AG09309 (cell line): ENCODE measurements at regions not wholly inside any gene's neighbourhood (a gene's known extent, or its start where the extent isn't known, plus 50 kb on each side); places are given as distances from the start of the nearest gene placed in this dataset.

Experiments used
- DNase-seq: peaks from one replicate; pipeline ENCODE4 v3.0.0-alpha.2; 2010; ENCODE audit warnings: low read depth
- H3K4me3 ChIP-seq: 2 replicates; pipeline ENCODE4 v1.5.1; 2011; ENCODE audit warnings: mild to moderate bottlenecking, low read depth, low read length, moderate library complexity; ENCODE audit not compliant: control insufficient read depth
- TF ChIP-seq, protein P1 (sequence below): IDR thresholded peaks from 2 replicates; pipeline ENCODE4 v1.5.1; 2011; ENCODE audit warnings: mild to moderate bottlenecking, low read depth, low read length, inconsistent platforms; ENCODE audit not compliant: insufficient read depth, control insufficient read depth; ENCODE audit errors: missing control alignments

DNA sequence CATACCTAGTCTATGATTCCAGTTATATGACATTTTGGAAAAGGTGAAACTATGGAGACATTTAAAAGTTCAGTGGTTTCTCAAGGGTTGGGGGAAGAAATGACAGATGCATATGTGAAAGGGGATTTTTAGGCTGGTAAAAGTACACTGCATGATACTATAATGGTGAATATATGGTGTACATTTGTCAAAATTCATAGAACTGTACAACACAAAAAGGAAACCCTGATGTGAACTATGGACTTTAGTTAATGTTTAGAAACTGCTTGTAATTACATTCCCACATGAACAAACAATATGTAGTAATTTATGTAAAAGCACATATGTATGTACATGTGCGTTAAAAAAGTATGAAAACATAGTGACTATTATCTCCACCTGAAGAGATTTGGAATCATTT lies 907.3 kb upstream of the CITED2 start:
- TF ChIP-seq, protein P1, sequence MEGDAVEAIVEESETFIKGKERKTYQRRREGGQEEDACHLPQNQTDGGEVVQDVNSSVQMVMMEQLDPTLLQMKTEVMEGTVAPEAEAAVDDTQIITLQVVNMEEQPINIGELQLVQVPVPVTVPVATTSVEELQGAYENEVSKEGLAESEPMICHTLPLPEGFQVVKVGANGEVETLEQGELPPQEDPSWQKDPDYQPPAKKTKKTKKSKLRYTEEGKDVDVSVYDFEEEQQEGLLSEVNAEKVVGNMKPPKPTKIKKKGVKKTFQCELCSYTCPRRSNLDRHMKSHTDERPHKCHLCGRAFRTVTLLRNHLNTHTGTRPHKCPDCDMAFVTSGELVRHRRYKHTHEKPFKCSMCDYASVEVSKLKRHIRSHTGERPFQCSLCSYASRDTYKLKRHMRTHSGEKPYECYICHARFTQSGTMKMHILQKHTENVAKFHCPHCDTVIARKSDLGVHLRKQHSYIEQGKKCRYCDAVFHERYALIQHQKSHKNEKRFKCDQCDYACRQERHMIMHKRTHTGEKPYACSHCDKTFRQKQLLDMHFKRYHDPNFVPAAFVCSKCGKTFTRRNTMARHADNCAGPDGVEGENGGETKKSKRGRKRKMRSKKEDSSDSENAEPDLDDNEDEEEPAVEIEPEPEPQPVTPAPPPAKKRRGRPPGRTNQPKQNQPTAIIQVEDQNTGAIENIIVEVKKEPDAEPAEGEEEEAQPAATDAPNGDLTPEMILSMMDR: no peak
- no peak for DNase-seq
- H3K4me3 ChIP-seq: no peak overlapping the region

DNA sequence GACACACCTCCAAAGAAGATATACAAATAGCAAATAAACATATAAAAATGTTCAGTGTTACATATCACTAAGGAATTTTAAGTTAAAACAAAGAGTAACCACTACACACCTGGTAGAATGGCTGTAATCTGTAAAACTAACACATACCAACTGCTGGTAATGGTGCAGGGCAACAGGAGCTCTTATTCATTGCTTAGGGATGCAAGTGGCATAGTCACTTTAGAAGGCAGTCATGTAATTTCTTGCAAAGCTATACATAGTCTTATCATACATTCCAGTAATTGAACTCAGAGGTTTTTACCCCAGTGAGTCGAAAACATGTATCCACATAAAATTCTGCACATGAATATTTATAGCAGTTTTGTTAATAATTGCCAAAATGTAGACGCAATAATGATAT lies 906.8 kb upstream of the CITED2 start:
- H3K4me3 ChIP-seq: no peak overlapping the region
- DNase-seq: no peak
- TF ChIP-seq, protein P1: no peak

DNA sequence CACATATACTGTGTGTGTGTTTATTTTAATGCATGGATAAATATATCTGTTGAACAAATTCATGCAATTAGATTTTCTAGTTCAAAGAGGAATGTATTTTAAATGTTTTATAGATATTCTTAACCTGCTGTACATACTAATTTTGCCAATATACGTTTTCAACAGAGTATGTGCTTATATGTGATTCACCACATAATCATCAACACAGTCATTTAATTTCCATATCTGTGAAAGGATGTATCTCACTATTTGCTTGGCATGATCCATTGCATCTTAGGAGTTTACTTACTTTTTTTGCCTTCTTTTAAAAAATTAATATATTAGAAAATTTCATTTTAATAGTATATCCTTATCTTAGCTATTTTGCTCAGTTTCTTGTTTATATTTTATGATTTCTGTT lies 902.3 kb upstream of the CITED2 start:
- TF ChIP-seq, protein P1: no peak
- H3K4me3 ChIP-seq: no peak overlapping the region
- DNase-seq: no peak

DNA sequence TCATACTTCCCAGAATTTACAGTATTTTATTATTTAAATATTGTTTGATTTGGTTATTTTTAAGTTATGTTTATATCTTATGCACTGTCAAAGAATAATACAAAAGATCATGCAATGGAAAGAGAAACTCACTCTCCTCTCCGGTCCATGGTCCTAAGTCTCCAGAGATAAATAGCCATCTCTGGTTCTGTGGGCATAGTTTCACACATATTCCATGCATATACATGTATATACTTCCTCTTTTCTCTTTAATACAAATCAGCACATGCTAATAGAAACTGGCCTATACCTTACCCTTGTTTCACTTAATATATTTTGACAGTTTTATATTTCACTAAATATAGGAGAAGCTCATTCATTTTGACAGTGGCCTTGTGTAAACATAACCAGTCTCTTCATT lies 901.7 kb upstream of the CITED2 start:
- DNase-seq: no peak
- no peak overlapping the region for H3K4me3 ChIP-seq
- TF ChIP-seq, protein P1: no peak

DNA sequence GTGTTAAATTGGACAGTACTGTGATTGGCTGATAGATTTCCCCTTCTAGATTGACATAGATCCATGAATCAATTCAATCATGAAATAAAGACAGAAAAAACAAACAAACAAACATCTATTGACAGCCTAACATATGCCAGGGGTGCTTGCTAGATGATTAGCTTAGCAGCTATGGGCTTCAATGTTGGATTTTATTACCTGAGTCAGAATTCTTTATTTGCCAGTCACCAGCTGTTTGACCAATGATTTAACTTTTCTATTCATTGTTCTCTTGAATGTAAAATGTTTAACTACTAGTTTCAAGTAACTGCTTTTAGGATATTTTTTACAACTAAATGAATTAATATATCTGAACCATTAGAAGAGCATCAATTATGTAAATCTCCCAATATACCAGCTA lies 901.3 kb upstream of the CITED2 start:
- TF ChIP-seq, protein P1: no peak
- H3K4me3 ChIP-seq: no peak overlapping the region
- DNase-seq: no peak

DNA sequence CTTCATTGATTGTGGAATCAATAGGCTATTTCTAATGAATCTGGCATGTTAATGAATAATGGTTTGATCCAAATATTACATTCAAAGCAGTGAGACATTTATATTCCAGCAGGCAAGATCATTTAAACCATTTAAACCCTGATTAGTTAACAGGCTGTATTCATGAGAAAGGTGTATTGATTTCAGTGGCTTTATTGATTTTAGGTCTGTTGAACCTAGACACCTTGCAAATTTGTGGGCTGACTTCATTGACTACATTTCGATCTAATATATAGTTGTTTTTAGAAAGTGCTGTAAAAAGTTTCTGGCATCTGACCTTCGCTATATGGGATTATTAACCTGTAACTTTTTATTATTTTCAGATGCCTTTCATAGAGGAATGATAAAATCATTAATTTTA lies 900.1 kb upstream of the CITED2 start:
- no peak overlapping the region for H3K4me3 ChIP-seq
- TF ChIP-seq, protein P1: no peak
- DNase-seq: no peak

DNA sequence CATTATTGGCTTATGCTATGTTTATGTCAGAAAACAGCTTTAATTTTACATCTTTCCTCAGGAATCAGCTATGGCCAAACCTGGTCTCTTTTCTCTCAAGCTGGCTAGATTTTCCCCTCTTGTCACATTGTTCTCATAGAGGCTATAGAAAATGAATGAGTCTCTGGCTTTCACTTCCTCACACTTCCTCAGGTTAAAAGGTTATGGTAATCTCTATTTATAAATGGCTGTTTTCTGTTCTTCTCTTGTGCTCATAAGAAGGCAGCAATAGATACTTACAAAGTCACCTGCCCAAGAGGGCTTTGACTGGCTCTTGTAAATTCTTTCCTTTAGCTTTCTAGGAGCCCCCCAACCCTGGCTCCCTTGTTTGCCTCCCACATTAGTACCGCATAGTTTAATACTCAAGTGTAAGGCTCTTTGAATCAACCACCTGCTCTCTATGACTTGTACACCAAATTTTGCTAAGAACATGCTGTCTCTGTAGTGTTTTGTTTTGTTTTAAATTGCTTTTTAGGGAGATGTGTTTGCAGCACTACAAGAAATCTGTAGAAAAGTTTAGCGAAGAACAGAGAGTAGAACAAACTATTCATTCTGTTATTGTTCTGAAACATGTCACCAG lies 897.4 kb upstream of the CITED2 start:
- TF ChIP-seq, protein P1: no peak
- DNase-seq: no peak
- no peak overlapping the region for H3K4me3 ChIP-seq
